Colonic mucosa (tissue), 4 donors: ENCODE measurements at regions not wholly inside any gene's neighbourhood (a gene's known extent, or its start where the extent isn't known, plus 50 kb on each side); places are given as distances from the start of the nearest gene placed in this dataset.

Experiments used
- DNase-seq: peaks from one replicate; pipeline ENCODE4 v3.0.0-alpha.2; 2020
- H3K27ac ChIP-seq: fragments of 200-600 bp; one replicate; pipeline ENCODE4 v1.8.0; 2021
- H3K27me3 ChIP-seq: fragments of 200-600 bp; one replicate; pipeline ENCODE4 v1.8.0; 2021
- H3K36me3 ChIP-seq: fragments of 200-600 bp; one replicate; pipeline ENCODE4 v1.8.0; 2021
- H3K4me1 ChIP-seq: fragments of 200-600 bp; one replicate; pipeline ENCODE4 v1.8.0; 2021; ENCODE audit warnings: mild to moderate bottlenecking
- H3K4me3 ChIP-seq: fragments of 200-600 bp; one replicate; pipeline ENCODE4 v1.8.0; 2021
- H3K9ac ChIP-seq, 2 donors: one replicate each; pipeline ENCODE4 v1.7.0; 2013; ENCODE audit warnings: control low read depth in 2 of 2, low read depth in 2 of 2, low read length in 2 of 2
- H3K9me3 ChIP-seq: fragments of 200-600 bp; one replicate; pipeline ENCODE4 v1.8.0; 2021
- CTCF ChIP-seq: fragments of 200-600 bp; IDR thresholded peaks from one replicate; pipeline ENCODE4 v1.8.0; 2022; ENCODE audit warnings: antibody characterized with exemption, mild to moderate bottlenecking
- intact Hi-C: fragments of 100-400 bp; cut with DNase I; formaldehyde crosslinking; loops from one replicate; pipeline ENCODE4 v1.14.1; 2022
- donor health status: healthy.
- donor health status: DM: no; HTN: no; CAD: no.
- donor health status: DM: no; HTN: no; CAD: no.

DNA sequence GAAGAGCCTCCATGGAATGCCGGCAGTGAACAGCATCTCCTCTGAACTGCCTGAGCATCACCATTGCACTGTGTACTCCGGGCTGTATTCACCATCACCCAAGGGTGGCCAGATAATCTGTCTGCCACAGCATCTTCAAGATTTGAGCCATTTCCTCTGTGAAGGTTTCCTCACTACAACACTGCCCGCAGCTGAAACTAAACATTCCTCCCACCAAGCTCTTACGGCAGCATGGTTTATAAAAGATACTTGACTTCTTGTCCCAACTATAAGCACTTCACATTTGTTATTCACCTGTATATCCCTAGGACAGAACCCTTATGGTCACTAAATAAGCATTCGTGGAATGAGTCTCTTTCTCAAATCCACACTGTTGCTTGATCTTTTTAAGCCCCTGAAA is 125.9 kb downstream of the SST start:
- Histone ChIP-seq H3K27ac (no peak overlapping the region), H3K36me3 (no peaks in the 10 kb centered on the region), H3K9me3 (no peaks in the 10 kb centered on the region), H3K27me3 (no peaks in the 10 kb centered on the region), H3K4me1 (no peaks in the 10 kb centered on the region), H3K9ac (no peak overlapping the region), H3K4me3 (no peak overlapping the region)
- TF ChIP-seq CTCF: no peak
- intact Hi-C loops: no loop called here
- DNase-seq: no peak

DNA sequence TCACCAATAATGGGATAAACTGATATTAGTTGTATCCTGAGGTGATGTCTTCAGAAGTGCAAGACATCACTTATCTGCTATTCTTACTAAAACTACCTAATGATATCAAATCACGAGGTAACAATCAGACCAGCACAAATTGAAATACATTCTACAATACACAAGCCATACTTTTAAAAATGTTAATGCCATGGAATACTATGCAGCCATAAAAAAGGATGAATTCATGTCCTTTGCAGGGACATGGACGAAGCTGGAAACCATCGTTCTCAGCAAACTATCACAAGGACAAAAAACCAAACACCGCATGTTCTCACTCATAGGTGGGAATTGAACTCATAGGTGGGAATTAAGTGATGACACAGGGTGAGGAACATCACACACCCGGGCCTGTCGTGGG is 129.3 kb downstream of the SST start:
- Histone ChIP-seq H3K4me1 (no peaks in the 10 kb centered on the region), H3K9ac (no peak overlapping the region), H3K27me3 (no peaks in the 10 kb centered on the region), H3K36me3 (no peaks in the 10 kb centered on the region), H3K4me3 (no peak overlapping the region), H3K9me3 (no peaks in the 10 kb centered on the region), H3K27ac (no peak overlapping the region)
- no peak for DNase-seq
- no peak for TF ChIP-seq CTCF
- intact Hi-C loops: no loop called here

DNA sequence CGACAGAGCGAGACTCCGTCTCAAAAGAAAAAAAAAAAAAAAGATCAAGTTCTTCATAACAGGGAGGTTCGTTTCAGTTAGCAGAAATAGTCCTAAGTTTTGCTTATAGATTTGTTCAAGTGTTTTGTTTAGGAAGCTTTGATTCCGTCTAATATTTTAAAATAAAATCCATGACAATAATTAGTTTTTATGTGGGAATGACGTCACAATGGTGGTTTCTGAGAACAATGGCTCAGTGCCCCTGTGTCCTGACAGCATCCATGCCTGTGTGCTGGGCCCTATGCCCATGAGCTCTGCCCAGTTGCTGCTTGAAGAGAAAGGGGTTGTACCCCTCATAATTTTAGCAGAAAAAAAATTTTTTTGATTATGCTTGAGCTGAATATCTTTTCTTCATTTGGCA is 134.0 kb downstream of the SST start:
- no peak for DNase-seq
- TF ChIP-seq CTCF: no peak
- H3K9ac ChIP-seq: no peak overlapping the region
- no peaks in the 10 kb centered on the region for H3K4me1 ChIP-seq
- no peak overlapping the region for H3K27ac ChIP-seq
- no peaks in the 10 kb centered on the region for H3K36me3 ChIP-seq
- H3K4me3 ChIP-seq: no peak overlapping the region
- no peaks in the 10 kb centered on the region for H3K27me3 ChIP-seq
- H3K9me3 ChIP-seq: no peaks in the 10 kb centered on the region
- intact Hi-C loops: no loop called here

- no peaks in the 10 kb centered on the region for H3K4me1 ChIP-seq
- no peak overlapping the region for H3K9ac ChIP-seq
- H3K27ac ChIP-seq: no peak overlapping the region
Measured at GRCh38 chr3:187533797-187534196, 136.4 kb downstream of the SST start.

GRCh38 chr3:187531831-187532230 is 138.4 kb downstream of the SST start:
- H3K27ac ChIP-seq: no peak overlapping the region
- H3K9me3 ChIP-seq: no peaks in the 10 kb centered on the region
- no peak overlapping the region for H3K9ac ChIP-seq
- no peak for DNase-seq
- H3K4me3 ChIP-seq: no peak overlapping the region
- H3K36me3 ChIP-seq: no peaks in the 10 kb centered on the region
- H3K27me3 ChIP-seq: no peaks in the 10 kb centered on the region
- no peaks in the 10 kb centered on the region for H3K4me1 ChIP-seq
- intact Hi-C loops: no loop called here
- no peak for TF ChIP-seq CTCF

More at GRCh38 chr3:187533797-187534196, 136.4 kb downstream of the SST start:
- intact Hi-C loops: no loop called here
- no peak overlapping the region for H3K4me3 ChIP-seq
- no peak for DNase-seq
- TF ChIP-seq CTCF: no peak
- H3K36me3 ChIP-seq: no peaks in the 10 kb centered on the region
- no peaks in the 10 kb centered on the region for H3K9me3 ChIP-seq
- no peaks in the 10 kb centered on the region for H3K27me3 ChIP-seq

DNA sequence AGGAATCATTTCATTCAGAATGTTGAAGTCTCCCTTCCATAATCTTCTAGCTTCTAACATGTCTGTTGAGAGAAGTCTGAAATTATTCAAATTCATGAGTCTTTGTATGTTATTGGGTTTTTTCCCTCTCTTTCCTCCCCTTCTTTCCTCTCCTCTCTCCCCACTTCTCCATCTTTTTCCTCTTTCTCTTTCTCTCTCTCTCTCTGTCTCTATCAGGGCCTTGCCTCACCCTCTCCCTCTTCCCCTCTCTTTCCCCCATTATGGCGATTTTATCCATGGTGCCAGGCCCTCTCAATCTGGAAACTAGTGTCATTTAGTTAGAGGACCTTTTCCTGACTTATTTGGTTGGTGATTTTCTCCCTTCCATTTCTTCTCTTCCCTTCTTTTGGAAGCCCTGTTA is 147.3 kb downstream of the SST start:
- no peaks in the 10 kb centered on the region for H3K9me3 ChIP-seq

More for the DNA sequence above, 147.3 kb downstream of the SST start:
- H3K4me3 ChIP-seq: no peak overlapping the region
- no peak for TF ChIP-seq CTCF
- no peak for DNase-seq
- no peaks in the 10 kb centered on the region for H3K27me3 ChIP-seq
- no peaks in the 10 kb centered on the region for H3K4me1 ChIP-seq
- H3K27ac ChIP-seq: no peak overlapping the region
- H3K9ac ChIP-seq: no peak overlapping the region
- intact Hi-C loops: no loop called here
- H3K36me3 ChIP-seq: no peaks in the 10 kb centered on the region
